ENCODE measurements at regions not wholly inside any gene's neighbourhood (a gene's known extent, or its start where the extent isn't known, plus 50 kb on each side); places are given as distances from the start of the nearest gene placed in this dataset.

GRCh38 chr6:120872262-120872578 lies 462.1 kb downstream of the TBC1D32 start:
- TF ChIP-seq REST (IDR thresholded peaks at IDR 0.05; ENCODE audit: insufficient replicate concordance, low read depth), result no peak
- no peak for TF ChIP-seq CTCF (IDR thresholded peaks at IDR 0.05; ENCODE audit: insufficient read depth, low read length)
- TF ChIP-seq POLR2AphosphoS5 (IDR thresholded peaks at IDR 0.05; ENCODE audit: low read depth), result no peak

All from HL-60 (cell line).